GM23338 (cell line): ENCODE measurements at regions not wholly inside any gene's neighbourhood (a gene's known extent, or its start where the extent isn't known, plus 50 kb on each side); places are given as distances from the start of the nearest gene placed in this dataset.

Experiments
- ATAC-seq: fragments of 200-7000 bp; cut with Tn5 transposase; 3 replicates; pipeline ENCODE4 v1.9.1; 2020
- DNase-seq: peaks from one replicate; pipeline ENCODE4 v3.0.0-alpha.2; 2015; ENCODE audit warnings: low spot score
- H2AFZ ChIP-seq: fragments of 200-600 bp; sonication (generic); 2 replicates; pipeline ENCODE4 v1.8.0; 2016; ENCODE audit warnings: antibody characterized with exemption, mild to moderate bottlenecking, moderate library complexity
- H3F3A ChIP-seq: fragments of 200-600 bp; sonication (generic); replicated peaks from 2 replicates; pipeline ENCODE4 v1.8.0; 2017; ENCODE audit warnings: antibody characterized with exemption, mixed run types, low read depth
- H3K27ac ChIP-seq: fragments of 200-600 bp; sonication (generic); 2 replicates; pipeline ENCODE4 v1.6.1; 2016; ENCODE audit warnings: low read depth
- H3K27me3 ChIP-seq: fragments of 200-600 bp; sonication (generic); 2 replicates; pipeline ENCODE4 v1.8.0; 2016; ENCODE audit warnings: mild to moderate bottlenecking, mixed run types, moderate library complexity; ENCODE audit not compliant: insufficient read depth
- H3K36me3 ChIP-seq: fragments of 200-600 bp; sonication (generic); 2 replicates; pipeline ENCODE4 v1.8.0; 2016; ENCODE audit warnings: mild to moderate bottlenecking; ENCODE audit not compliant: insufficient read depth
- H3K4me1 ChIP-seq: fragments of 200-600 bp; sonication (generic); 2 replicates; pipeline ENCODE4 v1.8.0; 2016; ENCODE audit warnings: mild to moderate bottlenecking, moderate library complexity; ENCODE audit not compliant: insufficient read depth
- H3K4me2 ChIP-seq: fragments of 200-600 bp; sonication (generic); 2 replicates; pipeline ENCODE4 v1.7.1; 2017; ENCODE audit warnings: mixed run types
- H3K4me3 ChIP-seq: fragments of 200-600 bp; sonication (generic); 2 replicates; pipeline ENCODE4 v1.6.1; 2016; ENCODE audit warnings: mixed run types
- H3K79me2 ChIP-seq: fragments of 200-600 bp; sonication (generic); replicated peaks from 2 replicates; pipeline ENCODE4 v1.8.0; 2017; ENCODE audit warnings: mild to moderate bottlenecking; ENCODE audit not compliant: insufficient read depth
- H3K9me2 ChIP-seq: fragments of 200-600 bp; sonication (generic); 2 replicates; pipeline ENCODE4 v1.8.0; 2017; ENCODE audit not compliant: insufficient read depth
- H4K20me1 ChIP-seq: fragments of 200-600 bp; sonication (generic); replicated peaks from 2 replicates; pipeline ENCODE4 v1.8.0; 2017; ENCODE audit warnings: mild to moderate bottlenecking; ENCODE audit not compliant: insufficient read depth
- H3K27ac Mint-ChIP-seq: 2 replicates; pipeline ENCODE4 v1.8.0; 2020; ENCODE audit warnings: inconsistent platforms, mild to moderate bottlenecking, moderate library complexity, mixed read lengths
- H3K27me3 Mint-ChIP-seq: 3 replicates; pipeline ENCODE4 v1.8.0; 2022; ENCODE audit warnings: low read depth, mild to moderate bottlenecking, moderate library complexity, mixed read lengths, inconsistent platforms; ENCODE audit not compliant: insufficient read depth, poor library complexity
- H3K36me3 Mint-ChIP-seq: 3 replicates; pipeline ENCODE4 v1.8.0; 2021; ENCODE audit warnings: low read depth, mild to moderate bottlenecking, inconsistent platforms, moderate library complexity, mixed read lengths
- H3K4me1 Mint-ChIP-seq: 3 replicates; pipeline ENCODE4 v1.8.0; 2020; ENCODE audit warnings: mild to moderate bottlenecking, inconsistent platforms, mixed read lengths
- H3K4me3 Mint-ChIP-seq: 3 replicates; pipeline ENCODE4 v1.8.0; 2021; ENCODE audit warnings: moderate library complexity, mild to moderate bottlenecking, inconsistent platforms, mixed read lengths
- H3K9me3 Mint-ChIP-seq: 3 replicates; pipeline ENCODE4 v1.8.0; 2020; ENCODE audit warnings: moderate library complexity, mild to moderate bottlenecking, inconsistent platforms, mixed read lengths
- CREB1 ChIP-seq: fragments of 250-450 bp; sonication (Bioruptor Pico); IDR thresholded peaks from 2 replicates; pipeline ENCODE4 v1.5.0; 2020; ENCODE audit warnings: low read depth, mild to moderate bottlenecking, moderate library complexity
- EZH2phosphoT487 ChIP-seq: fragments of 200-600 bp; sonication (generic); IDR thresholded peaks from one replicate; pipeline ENCODE4 v1.8.1; 2018; ENCODE audit warnings: antibody characterized with exemption; ENCODE audit not compliant: unreplicated experiment
- NANOG ChIP-seq: IDR thresholded peaks from 2 replicates; pipeline ENCODE4 v1.6.1; 2016; ENCODE audit warnings: antibody characterized with exemption, borderline replicate concordance
- POLR2AphosphoS5 ChIP-seq: IDR thresholded peaks from 2 replicates; pipeline ENCODE4 v1.6.1; 2016; ENCODE audit warnings: antibody characterized with exemption, low read depth
- REST ChIP-seq: IDR thresholded peaks from one replicate; pipeline ENCODE4 v1.6.1; 2018; ENCODE audit warnings: antibody characterized with exemption; ENCODE audit not compliant: unreplicated experiment
- STAT1 ChIP-seq: IDR thresholded peaks from one replicate; pipeline ENCODE4 v1.6.1; 2016; ENCODE audit warnings: antibody characterized with exemption; ENCODE audit not compliant: unreplicated experiment
- ZNF331 ChIP-seq: fragments of 250-450 bp; sonication (Bioruptor Pico); IDR thresholded peaks from 2 replicates; pipeline ENCODE4 v1.5.0; 2020; ENCODE audit warnings: low read depth, mild to moderate bottlenecking, moderate library complexity
- TF ChIP-seq, protein P1 (sequence below): fragments of 250-450 bp; sonication (Bioruptor Pico); IDR thresholded peaks from 2 replicates; pipeline ENCODE4 v1.5.0; 2020; ENCODE audit warnings: mild to moderate bottlenecking, moderate library complexity
- TF ChIP-seq, protein P2 (sequence below), 2 experiments: fragments of 200-600 bp in 1 of 2; sonication (generic) in 1 of 2; conservative IDR thresholded peaks; 2 replicates each; pipeline versions ENCODE4 v1.5.1 to v1.6.1; 2016 to 2017; ENCODE audit warnings: antibody characterized with exemption in 2 of 2, low read depth in 2 of 2, mild to moderate bottlenecking in 2 of 2, moderate library complexity in 1 of 2

DNA sequence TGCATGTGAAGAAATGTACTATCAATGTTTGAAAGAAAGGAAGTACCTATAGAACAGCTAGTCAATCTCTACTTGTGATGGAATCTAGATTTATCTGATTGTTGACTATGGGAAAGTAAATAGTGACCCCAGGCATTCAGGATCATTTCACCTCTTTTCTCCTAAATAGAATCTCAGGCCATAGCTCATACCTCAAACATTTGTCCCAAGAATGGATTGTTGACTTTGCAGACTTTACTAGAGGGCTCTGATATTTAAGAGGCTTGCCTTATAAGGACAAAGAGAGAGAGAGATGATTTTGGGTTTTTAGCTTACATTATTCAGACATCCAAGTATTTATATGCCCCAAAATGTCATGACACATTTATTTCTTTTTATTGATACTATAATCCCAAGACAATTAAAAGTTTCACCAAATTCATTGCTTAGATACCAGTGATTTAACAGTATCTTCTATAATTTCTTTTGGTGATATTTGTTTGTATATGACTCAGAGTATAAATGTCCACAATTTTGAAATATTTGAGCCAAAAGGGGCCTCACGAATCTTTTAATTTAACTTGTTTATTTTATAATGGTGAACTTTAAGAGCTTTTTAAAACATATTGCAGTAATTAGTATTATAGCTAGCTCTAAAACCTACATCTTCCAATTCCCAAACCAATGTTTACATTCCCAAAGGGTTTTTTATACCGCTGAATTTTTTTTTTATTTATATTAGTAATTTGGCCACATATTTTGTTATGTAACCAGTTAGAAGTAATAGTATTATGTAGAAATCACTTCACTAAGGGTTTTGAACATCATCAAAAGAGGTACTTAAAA lies 614.1 kb downstream of the PCDH7 start (continued):
- TF ChIP-seq, protein P1, sequence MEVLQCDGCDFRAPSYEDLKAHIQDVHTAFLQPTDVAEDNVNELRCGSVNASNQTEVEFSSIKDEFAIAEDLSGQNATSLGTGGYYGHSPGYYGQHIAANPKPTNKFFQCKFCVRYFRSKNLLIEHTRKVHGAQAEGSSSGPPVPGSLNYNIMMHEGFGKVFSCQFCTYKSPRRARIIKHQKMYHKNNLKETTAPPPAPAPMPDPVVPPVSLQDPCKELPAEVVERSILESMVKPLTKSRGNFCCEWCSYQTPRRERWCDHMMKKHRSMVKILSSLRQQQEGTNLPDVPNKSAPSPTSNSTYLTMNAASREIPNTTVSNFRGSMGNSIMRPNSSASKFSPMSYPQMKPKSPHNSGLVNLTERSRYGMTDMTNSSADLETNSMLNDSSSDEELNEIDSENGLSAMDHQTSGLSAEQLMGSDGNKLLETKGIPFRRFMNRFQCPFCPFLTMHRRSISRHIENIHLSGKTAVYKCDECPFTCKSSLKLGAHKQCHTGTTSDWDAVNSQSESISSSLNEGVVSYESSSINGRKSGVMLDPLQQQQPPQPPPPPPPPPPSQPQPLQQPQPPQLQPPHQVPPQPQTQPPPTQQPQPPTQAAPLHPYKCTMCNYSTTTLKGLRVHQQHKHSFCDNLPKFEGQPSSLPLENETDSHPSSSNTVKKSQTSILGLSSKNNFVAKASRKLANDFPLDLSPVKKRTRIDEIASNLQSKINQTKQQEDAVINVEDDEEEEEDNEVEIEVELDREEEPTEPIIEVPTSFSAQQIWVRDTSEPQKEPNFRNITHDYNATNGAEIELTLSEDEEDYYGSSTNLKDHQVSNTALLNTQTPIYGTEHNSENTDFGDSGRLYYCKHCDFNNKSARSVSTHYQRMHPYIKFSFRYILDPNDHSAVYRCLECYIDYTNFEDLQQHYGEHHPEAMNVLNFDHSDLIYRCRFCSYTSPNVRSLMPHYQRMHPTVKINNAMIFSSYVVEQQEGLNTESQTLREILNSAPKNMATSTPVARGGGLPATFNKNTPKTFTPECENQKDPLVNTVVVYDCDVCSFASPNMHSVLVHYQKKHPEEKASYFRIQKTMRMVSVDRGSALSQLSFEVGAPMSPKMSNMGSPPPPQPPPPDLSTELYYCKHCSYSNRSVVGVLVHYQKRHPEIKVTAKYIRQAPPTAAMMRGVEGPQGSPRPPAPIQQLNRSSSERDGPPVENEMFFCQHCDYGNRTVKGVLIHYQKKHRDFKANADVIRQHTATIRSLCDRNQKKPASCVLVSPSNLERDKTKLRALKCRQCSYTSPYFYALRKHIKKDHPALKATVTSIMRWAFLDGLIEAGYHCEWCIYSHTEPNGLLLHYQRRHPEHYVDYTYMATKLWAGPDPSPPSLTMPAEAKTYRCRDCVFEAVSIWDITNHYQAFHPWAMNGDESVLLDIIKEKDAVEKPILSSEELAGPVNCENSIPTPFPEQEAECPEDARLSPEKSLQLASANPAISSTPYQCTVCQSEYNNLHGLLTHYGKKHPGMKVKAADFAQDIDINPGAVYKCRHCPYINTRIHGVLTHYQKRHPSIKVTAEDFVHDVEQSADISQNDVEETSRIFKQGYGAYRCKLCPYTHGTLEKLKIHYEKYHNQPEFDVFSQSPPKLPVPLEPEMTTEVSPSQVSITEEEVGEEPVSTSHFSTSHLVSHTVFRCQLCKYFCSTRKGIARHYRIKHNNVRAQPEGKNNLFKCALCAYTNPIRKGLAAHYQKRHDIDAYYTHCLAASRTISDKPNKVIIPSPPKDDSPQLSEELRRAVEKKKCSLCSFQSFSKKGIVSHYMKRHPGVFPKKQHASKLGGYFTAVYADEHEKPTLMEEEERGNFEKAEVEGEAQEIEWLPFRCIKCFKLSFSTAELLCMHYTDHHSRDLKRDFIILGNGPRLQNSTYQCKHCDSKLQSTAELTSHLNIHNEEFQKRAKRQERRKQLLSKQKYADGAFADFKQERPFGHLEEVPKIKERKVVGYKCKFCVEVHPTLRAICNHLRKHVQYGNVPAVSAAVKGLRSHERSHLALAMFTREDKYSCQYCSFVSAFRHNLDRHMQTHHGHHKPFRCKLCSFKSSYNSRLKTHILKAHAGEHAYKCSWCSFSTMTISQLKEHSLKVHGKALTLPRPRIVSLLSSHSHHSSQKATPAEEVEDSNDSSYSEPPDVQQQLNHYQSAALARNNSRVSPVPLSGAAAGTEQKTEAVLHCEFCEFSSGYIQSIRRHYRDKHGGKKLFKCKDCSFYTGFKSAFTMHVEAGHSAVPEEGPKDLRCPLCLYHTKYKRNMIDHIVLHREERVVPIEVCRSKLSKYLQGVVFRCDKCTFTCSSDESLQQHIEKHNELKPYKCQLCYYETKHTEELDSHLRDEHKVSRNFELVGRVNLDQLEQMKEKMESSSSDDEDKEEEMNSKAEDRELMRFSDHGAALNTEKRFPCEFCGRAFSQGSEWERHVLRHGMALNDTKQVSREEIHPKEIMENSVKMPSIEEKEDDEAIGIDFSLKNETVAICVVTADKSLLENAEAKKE, result no peak
- TF ChIP-seq EZH2phosphoT487, result no peak
- no peak for TF ChIP-seq STAT1
- TF ChIP-seq ZNF331 (CRISPR knock-in tag), result no peak
- no peak for TF ChIP-seq NANOG

DNA sequence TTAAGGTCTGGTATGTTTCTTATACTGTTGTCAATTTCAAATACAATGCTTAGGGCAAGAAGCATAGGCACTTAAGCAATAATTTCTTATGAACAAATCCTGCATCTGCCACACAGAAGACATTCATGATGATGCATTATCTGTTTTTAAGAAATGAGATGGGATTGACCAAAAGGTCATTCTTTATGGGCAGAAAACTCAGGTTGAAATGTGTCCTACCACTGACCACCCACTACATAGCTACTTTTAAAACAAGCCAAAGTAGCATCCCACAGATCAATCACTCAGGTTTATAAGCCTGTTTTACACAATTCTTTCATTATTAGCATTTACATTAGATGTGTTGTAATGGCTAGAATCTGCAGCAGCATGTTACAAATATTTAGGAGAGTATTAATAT lies 617.8 kb downstream of the PCDH7 start:
- no peak overlapping the region for H3K27ac Mint-ChIP-seq
- ATAC-seq, result no peak
- Histone ChIP-seq H3K79me2 (no peaks in the 10 kb centered on the region), H3F3A (no peaks in the 10 kb centered on the region), H3K4me1 (0 out of 2 replicates have a peak, but pooled peaks cover 14% of the 10 kb centered on the region), H3K27me3 (no peaks in the 10 kb centered on the region), H3K4me2 (no peak overlapping the region), H2AFZ (no peak overlapping the region), H3K36me3 (no peaks in the 10 kb centered on the region), H3K4me3 (no peak overlapping the region), H3K27ac (no peak overlapping the region), H4K20me1 (no peaks in the 10 kb centered on the region), H3K9me2 (no peaks in the 10 kb centered on the region)
- H3K4me3 Mint-ChIP-seq, result no peak overlapping the region
- H3K9me3 Mint-ChIP-seq, result peaks cover 17% of the 10 kb centered on the region
- peaks cover 16% of the 10 kb centered on the region; the same call in 2 of the 3 replicates for H3K36me3 Mint-ChIP-seq
- no peak for DNase-seq
- peaks cover 4% of the 10 kb centered on the region for H3K27me3 Mint-ChIP-seq
- H3K4me1 Mint-ChIP-seq, result peaks cover 11% of the 10 kb centered on the region
- TF ChIP-seq CREB1 (CRISPR knock-in tag) (no peak), ZNF331 (CRISPR knock-in tag) (no peak), POLR2AphosphoS5 (no peak), REST (no peak)
- TF ChIP-seq, protein P2, sequence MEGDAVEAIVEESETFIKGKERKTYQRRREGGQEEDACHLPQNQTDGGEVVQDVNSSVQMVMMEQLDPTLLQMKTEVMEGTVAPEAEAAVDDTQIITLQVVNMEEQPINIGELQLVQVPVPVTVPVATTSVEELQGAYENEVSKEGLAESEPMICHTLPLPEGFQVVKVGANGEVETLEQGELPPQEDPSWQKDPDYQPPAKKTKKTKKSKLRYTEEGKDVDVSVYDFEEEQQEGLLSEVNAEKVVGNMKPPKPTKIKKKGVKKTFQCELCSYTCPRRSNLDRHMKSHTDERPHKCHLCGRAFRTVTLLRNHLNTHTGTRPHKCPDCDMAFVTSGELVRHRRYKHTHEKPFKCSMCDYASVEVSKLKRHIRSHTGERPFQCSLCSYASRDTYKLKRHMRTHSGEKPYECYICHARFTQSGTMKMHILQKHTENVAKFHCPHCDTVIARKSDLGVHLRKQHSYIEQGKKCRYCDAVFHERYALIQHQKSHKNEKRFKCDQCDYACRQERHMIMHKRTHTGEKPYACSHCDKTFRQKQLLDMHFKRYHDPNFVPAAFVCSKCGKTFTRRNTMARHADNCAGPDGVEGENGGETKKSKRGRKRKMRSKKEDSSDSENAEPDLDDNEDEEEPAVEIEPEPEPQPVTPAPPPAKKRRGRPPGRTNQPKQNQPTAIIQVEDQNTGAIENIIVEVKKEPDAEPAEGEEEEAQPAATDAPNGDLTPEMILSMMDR (conservative IDR thresholded peaks at IDR 0.05; ENCODE audit: low read depth in 2 of 2), result no peak
